ENCODE measurements at regions not wholly inside any gene's neighbourhood (a gene's known extent, or its start where the extent isn't known, plus 50 kb on each side); places are given as distances from the start of the nearest gene placed in this dataset.
A peak's percentile ranks its signal among the peaks of the same experiment; 100 is the strongest.

- Mint-ChIP-seq H3K4me1 (peaks cover 12% of the 10 kb centered on the region), H3K4me3 (no peak overlapping the region), H3K27ac (peak overlapping the region; percentile 18), H3K9me3 (peaks cover 24% of the 10 kb centered on the region), H3K27me3 (ENCODE audit: low read depth) (peaks cover 5% of the 10 kb centered on the region), H3K36me3 (peaks cover 1% of the 10 kb centered on the region)
- TF ChIP-seq CTCF (IDR thresholded peaks at IDR 0.05; ENCODE audit: unreplicated experiment) = no peak
- no peak for DNase-seq (ENCODE audit: low spot score in 2 of 2, unreplicated experiment in 2 of 2)
Observed at GRCh38 chr6:101079696-101080270, 198.7 kb upstream of the ASCC3 start.

GRCh38 chr6:101080597-101080996 lies 199.5 kb upstream of the ASCC3 start:
- H3K27me3 Mint-ChIP-seq (ENCODE audit: low read depth) = peaks cover 9% of the 10 kb centered on the region
- no peak overlapping the region for H3K27ac Mint-ChIP-seq
- no peak overlapping the region for H3K4me3 Mint-ChIP-seq
- DNase-seq (ENCODE audit: low spot score in 2 of 2, unreplicated experiment in 2 of 2) = no peak
- H3K36me3 Mint-ChIP-seq = peaks cover 1% of the 10 kb centered on the region
- H3K9me3 Mint-ChIP-seq = peaks cover 24% of the 10 kb centered on the region
- no peak for TF ChIP-seq CTCF (IDR thresholded peaks at IDR 0.05; ENCODE audit: unreplicated experiment)
- H3K4me1 Mint-ChIP-seq = peaks cover 17% of the 10 kb centered on the region

GRCh38 chr6:101083533-101084175 lies 202.5 kb upstream of the ASCC3 start:
- peaks cover 17% of the 10 kb centered on the region for H3K4me1 Mint-ChIP-seq
- DNase-seq (ENCODE audit: low spot score in 2 of 2, unreplicated experiment in 2 of 2) = no peak
- no peak for TF ChIP-seq CTCF (IDR thresholded peaks at IDR 0.05; ENCODE audit: unreplicated experiment)
- H3K9me3 Mint-ChIP-seq = peaks cover 3% of the 10 kb centered on the region
- H3K27me3 Mint-ChIP-seq (ENCODE audit: low read depth) = peaks cover 24% of the 10 kb centered on the region
- no peak overlapping the region for H3K27ac Mint-ChIP-seq
- peaks cover 1% of the 10 kb centered on the region for H3K36me3 Mint-ChIP-seq
- no peak overlapping the region for H3K4me3 Mint-ChIP-seq

- Mint-ChIP-seq H3K4me3 (no peak overlapping the region), H3K9me3 (peaks cover 8% of the 10 kb centered on the region), H3K27ac (no peak overlapping the region), H3K36me3 (no peaks in the 10 kb centered on the region), H3K4me1 (peaks cover 11% of the 10 kb centered on the region), H3K27me3 (ENCODE audit: low read depth) (peaks cover 25% of the 10 kb centered on the region)
- TF ChIP-seq CTCF (IDR thresholded peaks at IDR 0.05; ENCODE audit: unreplicated experiment) = no peak
- DNase-seq (ENCODE audit: low spot score in 2 of 2, unreplicated experiment in 2 of 2) = no peak
Observed at GRCh38 chr6:101085327-101085726, 204.2 kb upstream of the ASCC3 start.

- DNase-seq (ENCODE audit: low spot score in 2 of 2, unreplicated experiment in 2 of 2) = no peak
- Mint-ChIP-seq H3K36me3 (peaks cover 3% of the 10 kb centered on the region), H3K27me3 (ENCODE audit: low read depth) (peaks cover 25% of the 10 kb centered on the region), H3K27ac (no peak overlapping the region), H3K4me1 (peaks cover 8% of the 10 kb centered on the region), H3K9me3 (peaks cover 20% of the 10 kb centered on the region), H3K4me3 (no peak overlapping the region)
- no peak for TF ChIP-seq CTCF (IDR thresholded peaks at IDR 0.05; ENCODE audit: unreplicated experiment)
Observed at GRCh38 chr6:101086473-101086872, 205.3 kb upstream of the ASCC3 start.
